IMR-90 (cell line): ENCODE measurements at regions not wholly inside any gene's neighbourhood (a gene's known extent, or its start where the extent isn't known, plus 50 kb on each side); places are given as distances from the start of the nearest gene placed in this dataset.

Source experiments
- ATAC-seq: fragments of 200-7000 bp; cut with Tn5 transposase; 2 replicates; pipeline ENCODE4 v1.9.1; 2020; ENCODE audit warnings: low read depth, mild to moderate bottlenecking, moderate library complexity
- BruUV-seq: library from RNA; stranded (reverse); fragments of 400-500 nt; replicated peaks from 2 replicates; lab custom pipeline; 2021; lab: Mats Ljungman, UMichigan
- CTCF ChIA-PET: fragments of 300-600 bp; formaldehyde crosslinking; extraction: SDS; loops from one replicate; lab custom pipeline; 2021; ENCODE audit warnings: antibody characterized with exemption; lab: Yijun Ruan, JAX
- POLR2A ChIA-PET: fragments of 300-600 bp; sonication (Branson Sonifier 250); formaldehyde crosslinking; loops from one replicate; lab custom pipeline; 2022; ENCODE audit warnings: antibody characterized with exemption; ENCODE audit not compliant: unreplicated experiment; lab: Charles Lee
- DNase-seq: peaks from one replicate; pipeline ENCODE4 v3.0.0; 2013
- H2AFZ ChIP-seq: replicated peaks from 2 replicates; pipeline ENCODE3; 2013; ENCODE audit warnings: low read length, mild to moderate bottlenecking; ENCODE audit not compliant: poor library complexity
- H2AK5ac ChIP-seq: 2 replicates; pipeline ENCODE4 v1.6.1; 2013; ENCODE audit warnings: low read depth, low read length, inconsistent platforms
- H2AK9ac ChIP-seq: replicated peaks from 2 replicates; pipeline ENCODE3; 2013; ENCODE audit warnings: mild to moderate bottlenecking, low read depth, low read length, moderate library complexity; ENCODE audit not compliant: poor library complexity
- H2BK120ac ChIP-seq: 2 replicates; pipeline ENCODE4 v1.6.1; 2013; ENCODE audit warnings: low read depth, low read length, inconsistent platforms
- H2BK15ac ChIP-seq: 3 replicates; pipeline ENCODE4 v1.6.1; 2013; ENCODE audit warnings: low read depth, low read length, inconsistent platforms
- H2BK20ac ChIP-seq: 2 replicates; pipeline ENCODE4 v1.6.1; 2013; ENCODE audit warnings: low read depth, mild to moderate bottlenecking, inconsistent platforms, low read length, moderate library complexity
- H2BK5ac ChIP-seq: 2 replicates; pipeline ENCODE4 v1.6.1; 2013; ENCODE audit warnings: mild to moderate bottlenecking, low read depth, low read length, inconsistent platforms; ENCODE audit not compliant: poor library complexity, severe bottlenecking
- H3K14ac ChIP-seq: replicated peaks from 2 replicates; pipeline ENCODE4 v1.6.1; 2013; ENCODE audit warnings: low read depth, low read length, inconsistent platforms
- H3K18ac ChIP-seq: 2 replicates; pipeline ENCODE4 v1.6.1; 2013; ENCODE audit warnings: low read depth, low read length, control low read depth
- H3K23ac ChIP-seq: 2 replicates; pipeline ENCODE4 v1.6.1; 2013; ENCODE audit warnings: low read depth, low read length, inconsistent platforms
- H3K27ac ChIP-seq: 2 replicates; pipeline ENCODE4 v1.5.1; 2013; ENCODE audit warnings: mild to moderate bottlenecking, control low read depth, low read length; ENCODE audit not compliant: insufficient read depth
- H3K27me3 ChIP-seq: 2 replicates; pipeline ENCODE4 v1.6.1; 2013; ENCODE audit warnings: low read length; ENCODE audit not compliant: control insufficient read depth, insufficient read depth
- H3K36me3 ChIP-seq: 2 replicates; pipeline ENCODE4 v1.6.1; 2013; ENCODE audit warnings: low read length, mixed read lengths; ENCODE audit not compliant: control insufficient read depth, insufficient read depth
- H3K4ac ChIP-seq: 2 replicates; pipeline ENCODE4 v1.6.1; 2013; ENCODE audit warnings: low read depth, low read length, inconsistent platforms
- H3K4me1 ChIP-seq: 2 replicates; pipeline ENCODE4 v1.6.1; 2013; ENCODE audit warnings: low read length, mixed read lengths; ENCODE audit not compliant: control insufficient read depth, insufficient read depth
- H3K4me2 ChIP-seq: 2 replicates; pipeline ENCODE4 v1.6.1; 2013; ENCODE audit warnings: low read depth, mild to moderate bottlenecking, control low read depth, low read length, moderate library complexity
- H3K4me3 ChIP-seq: 2 replicates; pipeline ENCODE4 v1.5.1; 2013; ENCODE audit warnings: low read depth, mild to moderate bottlenecking, control low read depth, low read length, moderate library complexity; ENCODE audit not compliant: insufficient read depth
- H3K56ac ChIP-seq: 2 replicates; pipeline ENCODE4 v1.6.1; 2013; ENCODE audit warnings: low read length, inconsistent platforms; ENCODE audit not compliant: insufficient read depth; ENCODE audit errors: extremely low read depth
- H3K79me1 ChIP-seq, 2 experiments: 2 replicates each; pipeline ENCODE4 v1.6.1; 2013; ENCODE audit warnings: low read length in 2 of 2, inconsistent platforms in 1 of 2, low read depth in 1 of 2
- H3K9ac ChIP-seq: 2 replicates; pipeline ENCODE4 v1.6.1; 2013; ENCODE audit warnings: low read depth, low read length, control low read depth
- H3K9me1 ChIP-seq: 2 replicates; pipeline ENCODE4 v1.6.1; 2013; ENCODE audit warnings: low read length, inconsistent platforms; ENCODE audit not compliant: insufficient read depth
- H3K9me3 ChIP-seq: 2 replicates; pipeline ENCODE4 v1.6.1; 2013; ENCODE audit warnings: low read length; ENCODE audit not compliant: control insufficient read depth, insufficient read depth
- H4K20me1 ChIP-seq: 2 replicates; pipeline ENCODE4 v1.6.1; 2013; ENCODE audit warnings: low read length, inconsistent platforms; ENCODE audit not compliant: insufficient read depth
- H4K5ac ChIP-seq: 2 replicates; pipeline ENCODE4 v1.6.1; 2013; ENCODE audit warnings: mild to moderate bottlenecking, low read depth, low read length, control low read depth
- H4K8ac ChIP-seq, 2 experiments: 2 replicates each; pipeline ENCODE4 v1.6.1; 2013; ENCODE audit warnings: low read depth in 2 of 2, low read length in 2 of 2, control low read depth in 1 of 2, inconsistent platforms in 1 of 2
- H4K91ac ChIP-seq: 2 replicates; pipeline ENCODE4 v1.6.1; 2013; ENCODE audit warnings: low read depth, low read length, inconsistent platforms; ENCODE audit not compliant: insufficient read depth
- BHLHE40 ChIP-seq: fragments of 150-350 bp; IDR thresholded peaks from 2 replicates; pipeline ENCODE4 v1.6.1; 2016; ENCODE audit warnings: mild to moderate bottlenecking, low read depth, low read length
- CEBPB ChIP-seq: IDR thresholded peaks from 2 replicates; pipeline ENCODE4 v1.6.1; 2012; ENCODE audit warnings: low read depth, low read length, improper control_type of control experiment
- CHD1 ChIP-seq: IDR thresholded peaks from 2 replicates; pipeline ENCODE4 v1.6.1; 2012; ENCODE audit warnings: low read depth, low read length, improper control_type of control experiment
- ELK1 ChIP-seq: fragments of 150-350 bp; IDR thresholded peaks from 2 replicates; pipeline ENCODE4 v1.6.1; 2016; ENCODE audit warnings: low read depth, mild to moderate bottlenecking, low read length, moderate library complexity, borderline replicate concordance
- FOS ChIP-seq: fragments of 150-350 bp; IDR thresholded peaks from 2 replicates; pipeline ENCODE4 v1.6.1; 2016; ENCODE audit warnings: low read depth, low read length
- MXI1 ChIP-seq: IDR thresholded peaks from 2 replicates; pipeline ENCODE4 v1.6.1; 2012; ENCODE audit warnings: low read depth, mild to moderate bottlenecking, low read length, moderate library complexity, borderline replicate concordance
- NFE2L2 ChIP-seq: fragments of 150-350 bp; IDR thresholded peaks from 2 replicates; pipeline ENCODE4 v1.6.1; 2016; ENCODE audit warnings: low read depth, mild to moderate bottlenecking, low read length
- RAD21 ChIP-seq: IDR thresholded peaks from 2 replicates; pipeline ENCODE4 v1.6.1; 2012; ENCODE audit warnings: low read length, improper control_type of control experiment
- RCOR1 ChIP-seq: IDR thresholded peaks from 2 replicates; pipeline ENCODE4 v1.6.1; 2012; ENCODE audit warnings: mild to moderate bottlenecking, low read length, improper control_type of control experiment; ENCODE audit not compliant: insufficient replicate concordance
- RFX5 ChIP-seq: IDR thresholded peaks from 2 replicates; pipeline ENCODE4 v1.8.0; 2012; ENCODE audit warnings: low read depth, mild to moderate bottlenecking, low read length, moderate library complexity
- SMC3 ChIP-seq: fragments of 150-350 bp; IDR thresholded peaks from 2 replicates; pipeline ENCODE4 v1.6.1; 2016; ENCODE audit warnings: low read depth, mild to moderate bottlenecking, antibody characterized with exemption, low read length, moderate library complexity
- WGBS, 2 experiments: methylation state at CpG; one replicate each; pipeline versions ENCODE4 v1.1.5 to v1.1.7; 2013; ENCODE audit warnings: missing lambda C conversion rate in 2 of 2; ENCODE audit not compliant: insufficient read length in 1 of 2; ENCODE audit errors: extremely low coverage in 2 of 2; 5-methylcytosine and 5-hydroxymethylcytosine counted together
- dilution Hi-C: fragments of 300-500 bp; cut with HindIII; formaldehyde crosslinking; loops from one replicate; pipeline ENCODE4 v1.14.3; 2018; ENCODE audit warnings: low sequenced_read_pairs; ENCODE audit not compliant: unreplicated experiment
- in situ Hi-C: fragments of 300-500 bp; cut with MboI; formaldehyde crosslinking; loops from 3 replicates; pipeline ENCODE4 v1.14.3; 2019; ENCODE audit warnings: low sequenced_read_pairs, inconsistent platforms, mixed read lengths
- intact Hi-C: fragments of 100-400 bp; cut with micrococcal nuclease; formaldehyde crosslinking; loops from 2 replicates; pipeline ENCODE4 v1.10.0; 2022
- TF ChIP-seq, protein P1 (sequence below): fragments of 150-350 bp; IDR thresholded peaks from 2 replicates; pipeline ENCODE4 v1.6.1; 2017; ENCODE audit warnings: mild to moderate bottlenecking, antibody characterized with exemption, low read length, low read depth

GRCh38 chr14:30063746-30064145 is 136.1 kb upstream of the PRKD1 start:
- ATAC-seq, result no peak
- H4K20me1 ChIP-seq, result no peaks in the 10 kb centered on the region
- no peak for DNase-seq
- POLR2A ChIA-PET, result no interaction called here
- no peak overlapping the region for H3K4me2 ChIP-seq
- H3K9me3 ChIP-seq, result no peaks in the 10 kb centered on the region
- no peak overlapping the region for H4K8ac ChIP-seq
- no peak for TF ChIP-seq ELK1
- no peak for TF ChIP-seq SMC3
- TF ChIP-seq CEBPB, result no peak
- no peak for TF ChIP-seq NFE2L2
- TF ChIP-seq CHD1, result no peak
- TF ChIP-seq RFX5, result no peak
- TF ChIP-seq RAD21, result no peak
- TF ChIP-seq BHLHE40, result no peak
- TF ChIP-seq, protein P1, sequence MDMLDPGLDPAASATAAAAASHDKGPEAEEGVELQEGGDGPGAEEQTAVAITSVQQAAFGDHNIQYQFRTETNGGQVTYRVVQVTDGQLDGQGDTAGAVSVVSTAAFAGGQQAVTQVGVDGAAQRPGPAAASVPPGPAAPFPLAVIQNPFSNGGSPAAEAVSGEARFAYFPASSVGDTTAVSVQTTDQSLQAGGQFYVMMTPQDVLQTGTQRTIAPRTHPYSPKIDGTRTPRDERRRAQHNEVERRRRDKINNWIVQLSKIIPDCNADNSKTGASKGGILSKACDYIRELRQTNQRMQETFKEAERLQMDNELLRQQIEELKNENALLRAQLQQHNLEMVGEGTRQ, result no peak
- TF ChIP-seq MXI1, result no peak
- TF ChIP-seq FOS, result no peak
- no peak for TF ChIP-seq RCOR1
- no peak overlapping the region for H3K4me3 ChIP-seq
- CTCF ChIA-PET, result interaction anchor here (0.6 kb wide), 1 partner anchor 17 kb away, joined by 3 read pairs; no protein-coding TSS in a partner anchor
- WGBS, 2 experiments, result no CpG with 5 or more reads among the region's 2 CpGs
- intact Hi-C loops (loop anchor here (5.0 kb wide), 1 partner anchor 44 kb away; no protein-coding TSS in a partner anchor), in situ Hi-C loops (no loop called here), dilution Hi-C loops (no loop called here)
- no peaks in the 10 kb centered on the region for H3K36me3 ChIP-seq
- no peak overlapping the region for H2AK9ac ChIP-seq
- no peaks in the 10 kb centered on the region for H3K4me1 ChIP-seq
- H3K4ac ChIP-seq, result no peak overlapping the region
- H2AFZ ChIP-seq, result no peak overlapping the region
- no peak overlapping the region for H2BK5ac ChIP-seq
- no peaks in the 10 kb centered on the region for H3K9me1 ChIP-seq
- no peak overlapping the region for H4K91ac ChIP-seq
- no peak overlapping the region for H3K23ac ChIP-seq
- no peak overlapping the region for H2BK120ac ChIP-seq
- H3K9ac ChIP-seq, result no peak overlapping the region
- H3K79me1 ChIP-seq, result no peaks in the 10 kb centered on the region
- no peak overlapping the region for H3K14ac ChIP-seq
- H3K56ac ChIP-seq, result no peak overlapping the region
- H3K18ac ChIP-seq, result no peak overlapping the region
- no peak overlapping the region for H2BK20ac ChIP-seq
- no peaks in the 10 kb centered on the region for H3K27me3 ChIP-seq
- H2AK5ac ChIP-seq, result no peak overlapping the region
- H4K5ac ChIP-seq, result no peak overlapping the region
- BruUV-seq, result no TSS peak
- H3K27ac ChIP-seq, result no peak overlapping the region
- H2BK15ac ChIP-seq, result no peak overlapping the region
